HepG2 (cell line): ENCODE measurements at regions not wholly inside any gene's neighbourhood (a gene's known extent, or its start where the extent isn't known, plus 50 kb on each side); places are given as distances from the start of the nearest gene placed in this dataset.
"Not testable (repeated sequence)": the region's sequence is repeated elsewhere in the genome, so short reads cannot be mapped to it uniquely, and the experiment has no call there.

ENCODE experiments used
- ATAC-seq: fragments of 200-7000 bp; cut with Tn5 transposase; 3 replicates; pipeline ENCODE4 v1.9.1; 2020; ENCODE audit warnings: mild to moderate bottlenecking, moderate library complexity
- BruUV-seq: library from RNA; stranded (reverse); fragments of 400-500 nt; replicated peaks from 2 replicates; lab custom pipeline; 2021; lab: Mats Ljungman, UMichigan
- CTCF ChIA-PET: fragments of 300-600 bp; formaldehyde crosslinking; extraction: SDS; loops from one replicate; lab custom pipeline; 2021; ENCODE audit warnings: low total read pairs, inconsistent platforms, low intra/inter-chr PET ratio; lab: Yijun Ruan, JAX
- POLR2A ChIA-PET: fragments of 350-600 bp; sonication (Branson Sonifier 250); formaldehyde crosslinking; loops from one replicate; lab custom pipeline; 2020; ENCODE audit warnings: antibody characterized with exemption, inconsistent platforms; lab: Yijun Ruan, JAX
- DNase-seq: peaks from one replicate; pipeline ENCODE4 v3.0.0-alpha.2; 2015; ENCODE audit warnings: low spot score
- FAIRE-seq: peaks from 3 replicates; lab custom pipeline; 2011; peaks lifted over from hg19 to GRCh38; lab: Jason Lieb, UNC
- H2AFZ ChIP-seq: one replicate; pipeline ENCODE4 v1.6.1; 2011; ENCODE audit warnings: low read length, inconsistent platforms
- H3K27ac ChIP-seq: fragments of 300-600 bp; 3 replicates; pipeline ENCODE4 v1.8.0; 2011; ENCODE audit warnings: mixed run types, mild to moderate bottlenecking, mixed read lengths, low read length, inconsistent platforms; ENCODE audit not compliant: insufficient read depth; ENCODE audit errors: extremely low read length
- H3K27me3 ChIP-seq, 2 experiments: fragments of 200-600 bp in 1 of 2; 2 replicates in 1 of 2; 3 replicates in 1 of 2; pipeline versions ENCODE4 v1.6.0 to v1.8.0; 2011; ENCODE audit warnings: low read length in 2 of 2, mild to moderate bottlenecking in 2 of 2, moderate library complexity in 2 of 2, inconsistent platforms in 1 of 2; ENCODE audit not compliant: insufficient read depth in 2 of 2, control insufficient read depth in 1 of 2
- H3K36me3 ChIP-seq, 2 experiments: fragments of 200-600 bp in 1 of 2; replicated peaks in 1 of 2; 2 replicates in 1 of 2; 3 replicates in 1 of 2; pipeline versions ENCODE4 v1.5.1 to v1.8.0; 2011; ENCODE audit warnings: low read length in 2 of 2, inconsistent platforms in 1 of 2; ENCODE audit not compliant: insufficient read depth in 2 of 2, control insufficient read depth in 1 of 2
- H3K4me1 ChIP-seq: 2 replicates; pipeline ENCODE4 v1.5.1; 2012; ENCODE audit warnings: low read length, inconsistent platforms; ENCODE audit not compliant: insufficient read depth
- H3K4me2 ChIP-seq: 2 replicates; pipeline ENCODE4 v1.6.0; 2011; ENCODE audit warnings: low read depth, low read length, inconsistent platforms
- H3K4me3 ChIP-seq, 3 experiments: fragments of 200-600 bp in 1 of 3; sonication (generic), shearing (Covaris generic) in 1 of 3; replicated peaks in 1 of 3; 2 replicates each; pipeline ENCODE4 v1.5.1; 2011 to 2016; ENCODE audit warnings: low read length in 3 of 3, inconsistent platforms in 2 of 3, low read depth in 2 of 3, mild to moderate bottlenecking in 2 of 3, control low read depth in 1 of 3, mixed read lengths in 1 of 3; ENCODE audit not compliant: insufficient read depth in 1 of 3
- H3K79me2 ChIP-seq: one replicate; pipeline ENCODE4 v1.6.1; 2011; ENCODE audit warnings: low read length, inconsistent platforms; ENCODE audit not compliant: insufficient read depth
- H3K9ac ChIP-seq: 2 replicates; pipeline ENCODE4 v1.6.0; 2011; ENCODE audit warnings: mild to moderate bottlenecking, low read depth, low read length, inconsistent platforms; ENCODE audit not compliant: insufficient read depth
- H3K9me3 ChIP-seq: 2 replicates; pipeline ENCODE4 v1.5.1; 2012; ENCODE audit warnings: mild to moderate bottlenecking, low read length
- H4K20me1 ChIP-seq: 2 replicates; pipeline ENCODE4 v1.6.0; 2011; ENCODE audit warnings: inconsistent platforms, mild to moderate bottlenecking, low read length, moderate library complexity; ENCODE audit not compliant: insufficient read depth
- WGBS: methylation state at CpG from one replicate; pipeline ENCODE4 v1.1.6; 2017; ENCODE audit warnings: low lambda C conversion rate; 5-methylcytosine and 5-hydroxymethylcytosine counted together
- in situ Hi-C: cut with HindIII; loops from 2 replicates; pipeline ENCODE4 v1.10.0; 2017; ENCODE audit warnings: low pct_unique_long_range_greater_than_20kb; ENCODE audit not compliant: extremely low pct_ligation_motif_present
- intact Hi-C: fragments of 100-400 bp; cut with micrococcal nuclease; formaldehyde crosslinking; loops from one replicate; pipeline ENCODE4 v1.10.0; 2022; ENCODE audit not compliant: unreplicated experiment

DNA sequence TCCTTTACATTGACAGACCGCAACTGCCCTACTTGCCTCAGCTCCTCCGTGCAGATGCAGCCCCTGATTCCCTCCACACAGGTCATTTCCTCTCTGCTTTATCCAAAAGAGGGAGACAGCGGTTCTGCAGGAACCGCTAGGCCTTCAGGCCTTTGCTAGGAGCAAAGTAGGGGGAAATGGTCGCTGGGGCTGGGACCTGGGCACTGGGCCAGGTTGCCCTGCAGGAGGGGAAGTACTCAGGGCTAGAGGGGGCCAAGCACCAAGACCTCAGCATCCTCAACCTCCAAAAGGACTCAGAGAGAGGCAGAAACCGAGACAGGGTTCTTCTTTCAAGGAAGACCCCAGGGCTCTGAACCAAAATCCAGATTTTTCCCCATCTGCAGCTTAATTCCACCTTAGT lies 160.4 kb upstream of the NOTCH2NLA start:
- BruUV-seq, H3K79me2 ChIP-seq, intact Hi-C loops, DNase-seq, H3K9ac ChIP-seq, H3K27me3 ChIP-seq, H3K36me3 ChIP-seq, H3K4me2 ChIP-seq, H3K27ac ChIP-seq, H2AFZ ChIP-seq, FAIRE-seq, in situ Hi-C loops, H3K4me3 ChIP-seq, H3K9me3 ChIP-seq, CTCF ChIA-PET, H4K20me1 ChIP-seq, H3K4me1 ChIP-seq, POLR2A ChIA-PET, ATAC-seq: not testable (repeated sequence)
- WGBS, result 39% methylated on average over 4 of the region's 6 CpGs

DNA sequence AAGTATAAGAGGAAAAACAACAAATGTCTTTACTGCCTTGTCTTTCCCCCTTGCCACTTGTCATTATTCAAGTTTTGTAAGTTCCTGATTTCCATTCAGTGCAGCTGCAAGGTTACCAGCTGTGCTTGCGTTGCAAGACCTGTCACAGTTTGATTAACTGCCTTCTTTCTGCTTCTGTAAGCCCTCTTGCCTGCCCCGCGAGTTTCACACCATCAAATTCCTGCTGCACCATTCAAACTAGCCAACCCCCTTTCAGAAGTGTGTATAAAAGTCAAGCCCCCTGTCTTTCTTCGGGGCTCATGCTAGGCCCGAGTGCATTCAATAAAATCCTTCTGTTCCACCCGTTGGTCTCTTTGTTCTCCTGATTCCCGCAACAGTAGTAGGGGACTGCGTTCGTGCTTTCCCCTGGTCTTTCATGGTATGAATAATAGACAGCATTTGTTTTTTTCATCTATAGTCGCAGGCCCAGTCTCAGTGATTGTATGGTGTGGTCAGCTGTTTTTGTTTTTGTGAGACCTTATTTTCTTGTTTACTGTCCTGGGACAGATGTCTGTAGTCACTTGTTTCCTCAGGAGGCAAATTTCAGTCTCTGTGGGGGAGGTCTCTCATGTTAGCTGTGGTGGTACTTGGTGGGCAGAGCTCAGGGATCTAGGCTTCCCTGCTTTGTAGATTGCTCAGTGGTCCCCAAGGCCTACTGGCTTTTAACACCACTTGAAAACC lies 159.1 kb upstream of the NOTCH2NLA start:
- H3K9ac ChIP-seq, H3K27ac ChIP-seq, H3K79me2 ChIP-seq, CTCF ChIA-PET, H2AFZ ChIP-seq, H3K36me3 ChIP-seq, H3K4me3 ChIP-seq, intact Hi-C loops, H3K4me1 ChIP-seq, ATAC-seq, BruUV-seq, H4K20me1 ChIP-seq, in situ Hi-C loops, DNase-seq, H3K27me3 ChIP-seq, FAIRE-seq, H3K9me3 ChIP-seq: not testable (repeated sequence)
- H3K4me2 ChIP-seq, result peak overlapping the region; percentile 55
- 18% methylated on average over 9 of the region's 10 CpGs for WGBS
- POLR2A ChIA-PET, result interaction anchor here (0.6 to 1.3 kb wide), 4 partner anchors 11 to 1651 kb away, joined by 3 to 103 read pairs (median 8); no protein-coding TSS in a partner anchor
